Parathyroid adenoma (tissue), 2 donors: ENCODE measurements at regions not wholly inside any gene's neighbourhood (a gene's known extent, or its start where the extent isn't known, plus 50 kb on each side); places are given as distances from the start of the nearest gene placed in this dataset.

ENCODE experiments used
- H2AFZ ChIP-seq: fragments of 300-600 bp; sonication (generic); one replicate; pipeline ENCODE4 v1.7.0; 2017; ENCODE audit warnings: antibody characterized with exemption, mild to moderate bottlenecking
- H3K27ac ChIP-seq: fragments of 300-600 bp; sonication (generic); one replicate; pipeline ENCODE4 v1.7.0; 2017
- H3K27me3 ChIP-seq: fragments of 300-600 bp; sonication (generic); one replicate; pipeline ENCODE4 v1.7.0; 2017; ENCODE audit warnings: low read length; ENCODE audit not compliant: control insufficient read depth, insufficient read depth
- H3K36me3 ChIP-seq: fragments of 300-600 bp; sonication (generic); one replicate; pipeline ENCODE4 v1.7.0; 2017; ENCODE audit warnings: low read length; ENCODE audit not compliant: control insufficient read depth, insufficient read depth
- H3K4me1 ChIP-seq: fragments of 300-600 bp; sonication (generic); one replicate; pipeline ENCODE4 v1.7.0; 2017; ENCODE audit warnings: control low read depth
- H3K4me2 ChIP-seq: fragments of 300-600 bp; sonication (generic); one replicate; pipeline ENCODE4 v1.7.0; 2017; ENCODE audit warnings: low read length
- H3K4me3 ChIP-seq: fragments of 300-600 bp; sonication (generic); one replicate; pipeline ENCODE4 v1.7.0; 2017; ENCODE audit warnings: low read depth, low read length
- H3K79me2 ChIP-seq: fragments of 300-600 bp; sonication (generic); one replicate; pipeline ENCODE4 v1.7.0; 2017; ENCODE audit warnings: control low read depth
- H3K9ac ChIP-seq: fragments of 300-600 bp; sonication (generic); one replicate; pipeline ENCODE4 v1.7.0; 2017; ENCODE audit warnings: mild to moderate bottlenecking
- H3K9me3 ChIP-seq: fragments of 300-600 bp; sonication (generic); one replicate; pipeline ENCODE4 v1.7.0; 2017; ENCODE audit warnings: low read length; ENCODE audit not compliant: control insufficient read depth
- TF ChIP-seq, protein P1 (sequence below): fragments of 300-600 bp; sonication (generic); IDR thresholded peaks from one replicate; pipeline ENCODE4 v1.7.0; 2017; ENCODE audit warnings: antibody characterized with exemption, mild to moderate bottlenecking
- donor health status: primary hyperparathyroidism.

- TF ChIP-seq, protein P1, sequence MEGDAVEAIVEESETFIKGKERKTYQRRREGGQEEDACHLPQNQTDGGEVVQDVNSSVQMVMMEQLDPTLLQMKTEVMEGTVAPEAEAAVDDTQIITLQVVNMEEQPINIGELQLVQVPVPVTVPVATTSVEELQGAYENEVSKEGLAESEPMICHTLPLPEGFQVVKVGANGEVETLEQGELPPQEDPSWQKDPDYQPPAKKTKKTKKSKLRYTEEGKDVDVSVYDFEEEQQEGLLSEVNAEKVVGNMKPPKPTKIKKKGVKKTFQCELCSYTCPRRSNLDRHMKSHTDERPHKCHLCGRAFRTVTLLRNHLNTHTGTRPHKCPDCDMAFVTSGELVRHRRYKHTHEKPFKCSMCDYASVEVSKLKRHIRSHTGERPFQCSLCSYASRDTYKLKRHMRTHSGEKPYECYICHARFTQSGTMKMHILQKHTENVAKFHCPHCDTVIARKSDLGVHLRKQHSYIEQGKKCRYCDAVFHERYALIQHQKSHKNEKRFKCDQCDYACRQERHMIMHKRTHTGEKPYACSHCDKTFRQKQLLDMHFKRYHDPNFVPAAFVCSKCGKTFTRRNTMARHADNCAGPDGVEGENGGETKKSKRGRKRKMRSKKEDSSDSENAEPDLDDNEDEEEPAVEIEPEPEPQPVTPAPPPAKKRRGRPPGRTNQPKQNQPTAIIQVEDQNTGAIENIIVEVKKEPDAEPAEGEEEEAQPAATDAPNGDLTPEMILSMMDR = no peak
- H3K27ac ChIP-seq = no peak overlapping the region
- H2AFZ ChIP-seq = no peak overlapping the region
- H3K4me3 ChIP-seq = no peak overlapping the region
- H3K9ac ChIP-seq = no peak overlapping the region
- no peaks in the 10 kb centered on the region for H3K9me3 ChIP-seq
- no peaks in the 10 kb centered on the region for H3K27me3 ChIP-seq
- H3K36me3 ChIP-seq = no peaks in the 10 kb centered on the region
- H3K79me2 ChIP-seq = no peaks in the 10 kb centered on the region
- no peak overlapping the region for H3K4me2 ChIP-seq
- no peaks in the 10 kb centered on the region for H3K4me1 ChIP-seq
These were observed 57.3 kb upstream of the CST7 start for GRCh38 chr20:24891546-24892393.

- Histone ChIP-seq H3K4me3 (no peak overlapping the region), H3K27ac (no peak overlapping the region), H2AFZ (no peak overlapping the region)
These were observed 56.5 kb upstream of the CST7 start for GRCh38 chr20:24892522-24892921.

DNA sequence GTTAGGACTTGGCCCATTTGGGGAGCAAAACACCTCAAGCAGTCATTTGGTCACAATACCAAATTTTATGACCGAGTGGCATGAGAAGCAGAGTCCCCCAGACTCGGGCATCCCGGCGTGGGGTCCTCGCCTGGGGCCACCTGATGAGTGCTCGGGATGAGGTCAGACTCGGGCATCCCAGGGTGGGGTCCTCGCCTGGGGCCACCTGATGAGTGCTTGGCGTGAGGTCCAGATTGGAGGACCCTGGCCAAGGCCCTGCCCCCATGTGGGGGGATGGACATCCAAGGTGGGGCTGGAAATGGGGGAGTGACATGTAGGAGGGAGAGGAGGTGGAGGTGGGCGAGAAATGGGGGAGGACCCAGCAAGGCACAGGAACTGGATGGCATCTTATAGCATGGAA is 56.1 kb upstream of the CST7 start:
- H3K27ac ChIP-seq = no peak overlapping the region
- no peaks in the 10 kb centered on the region for H3K79me2 ChIP-seq
- H3K4me3 ChIP-seq = no peak overlapping the region
- H3K36me3 ChIP-seq = no peaks in the 10 kb centered on the region
- H3K4me1 ChIP-seq = no peaks in the 10 kb centered on the region
- no peak overlapping the region for H3K4me2 ChIP-seq
- no peaks in the 10 kb centered on the region for H3K9me3 ChIP-seq
- H3K9ac ChIP-seq = no peak overlapping the region
- H2AFZ ChIP-seq = no peak overlapping the region
- TF ChIP-seq, protein P1 = no peak
- H3K27me3 ChIP-seq = no peaks in the 10 kb centered on the region

More at GRCh38 chr20:24892522-24892921, 56.5 kb upstream of the CST7 start:
- Histone ChIP-seq H3K4me1 (no peaks in the 10 kb centered on the region), H3K9me3 (no peaks in the 10 kb centered on the region), H3K27me3 (no peaks in the 10 kb centered on the region), H3K9ac (no peak overlapping the region), H3K4me2 (no peak overlapping the region), H3K79me2 (no peaks in the 10 kb centered on the region), H3K36me3 (no peaks in the 10 kb centered on the region)
- TF ChIP-seq, protein P1 = no peak

GRCh38 chr20:24894488-24894887 is 54.6 kb upstream of the CST7 start:
- no peaks in the 10 kb centered on the region for H3K9me3 ChIP-seq
- no peak overlapping the region for H3K9ac ChIP-seq
- TF ChIP-seq, protein P1 = no peak
- H3K4me3 ChIP-seq = no peak overlapping the region
- no peak overlapping the region for H2AFZ ChIP-seq
- H3K27ac ChIP-seq = no peak overlapping the region
- H3K27me3 ChIP-seq = no peaks in the 10 kb centered on the region
- H3K4me1 ChIP-seq = no peaks in the 10 kb centered on the region
- H3K36me3 ChIP-seq = no peaks in the 10 kb centered on the region
- no peak overlapping the region for H3K4me2 ChIP-seq
- H3K79me2 ChIP-seq = no peaks in the 10 kb centered on the region

DNA sequence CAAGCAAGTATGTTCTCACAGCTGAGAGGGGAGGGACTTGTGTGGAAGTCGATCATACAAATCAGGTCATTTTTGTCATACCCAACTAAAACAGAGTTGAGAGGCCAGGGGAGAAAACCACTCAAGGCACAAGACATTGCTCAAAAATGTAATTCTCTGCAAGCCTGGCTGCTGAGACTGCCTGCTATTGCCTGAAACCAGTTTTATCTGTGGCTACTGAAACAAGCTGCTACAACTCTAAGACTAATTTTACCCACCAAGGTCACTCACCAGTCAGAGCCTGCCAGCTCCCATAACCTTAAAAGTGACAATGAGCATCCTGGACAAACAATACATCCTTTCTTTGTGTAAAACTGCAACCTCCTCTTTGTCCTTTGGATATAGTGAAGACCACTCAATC is 54.1 kb upstream of the CST7 start:
- TF ChIP-seq, protein P1 = no peak
- Histone ChIP-seq H3K27ac (no peak overlapping the region), H3K4me3 (no peak overlapping the region), H2AFZ (no peak overlapping the region), H3K4me1 (no peaks in the 10 kb centered on the region), H3K27me3 (no peaks in the 10 kb centered on the region), H3K79me2 (no peaks in the 10 kb centered on the region), H3K9ac (no peak overlapping the region), H3K9me3 (no peaks in the 10 kb centered on the region), H3K4me2 (no peak overlapping the region), H3K36me3 (no peaks in the 10 kb centered on the region)
